ENCODE measurements at regions not wholly inside any gene's neighbourhood (a gene's known extent, or its start where the extent isn't known, plus 50 kb on each side); places are given as distances from the start of the nearest gene placed in this dataset.

- TF ChIP-seq MLX (CRISPR knock-in tag; IDR thresholded peaks at IDR 0.05) (no peak), ESRRA (CRISPR knock-in tag; IDR thresholded peaks at IDR 0.05; ENCODE audit: borderline replicate concordance) (no peak), NR3C1 (CRISPR knock-in tag; conservative IDR thresholded peaks at IDR 0.05; ENCODE audit: low read depth) (no peak), CBFB (CRISPR knock-in tag; IDR thresholded peaks at IDR 0.05; ENCODE audit: low read depth) (no peak), ZNF263 (CRISPR knock-in tag; IDR thresholded peaks at IDR 0.05; ENCODE audit: low read depth) (no peak), CREB1 (CRISPR knock-in tag; IDR thresholded peaks at IDR 0.05) (no peak), E2F1 (CRISPR knock-in tag; IDR thresholded peaks at IDR 0.05) (no peak)
- TF ChIP-seq, protein P1, sequence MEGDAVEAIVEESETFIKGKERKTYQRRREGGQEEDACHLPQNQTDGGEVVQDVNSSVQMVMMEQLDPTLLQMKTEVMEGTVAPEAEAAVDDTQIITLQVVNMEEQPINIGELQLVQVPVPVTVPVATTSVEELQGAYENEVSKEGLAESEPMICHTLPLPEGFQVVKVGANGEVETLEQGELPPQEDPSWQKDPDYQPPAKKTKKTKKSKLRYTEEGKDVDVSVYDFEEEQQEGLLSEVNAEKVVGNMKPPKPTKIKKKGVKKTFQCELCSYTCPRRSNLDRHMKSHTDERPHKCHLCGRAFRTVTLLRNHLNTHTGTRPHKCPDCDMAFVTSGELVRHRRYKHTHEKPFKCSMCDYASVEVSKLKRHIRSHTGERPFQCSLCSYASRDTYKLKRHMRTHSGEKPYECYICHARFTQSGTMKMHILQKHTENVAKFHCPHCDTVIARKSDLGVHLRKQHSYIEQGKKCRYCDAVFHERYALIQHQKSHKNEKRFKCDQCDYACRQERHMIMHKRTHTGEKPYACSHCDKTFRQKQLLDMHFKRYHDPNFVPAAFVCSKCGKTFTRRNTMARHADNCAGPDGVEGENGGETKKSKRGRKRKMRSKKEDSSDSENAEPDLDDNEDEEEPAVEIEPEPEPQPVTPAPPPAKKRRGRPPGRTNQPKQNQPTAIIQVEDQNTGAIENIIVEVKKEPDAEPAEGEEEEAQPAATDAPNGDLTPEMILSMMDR (IDR thresholded peaks at IDR 0.05) = no peak
- TF ChIP-seq, protein P2, sequence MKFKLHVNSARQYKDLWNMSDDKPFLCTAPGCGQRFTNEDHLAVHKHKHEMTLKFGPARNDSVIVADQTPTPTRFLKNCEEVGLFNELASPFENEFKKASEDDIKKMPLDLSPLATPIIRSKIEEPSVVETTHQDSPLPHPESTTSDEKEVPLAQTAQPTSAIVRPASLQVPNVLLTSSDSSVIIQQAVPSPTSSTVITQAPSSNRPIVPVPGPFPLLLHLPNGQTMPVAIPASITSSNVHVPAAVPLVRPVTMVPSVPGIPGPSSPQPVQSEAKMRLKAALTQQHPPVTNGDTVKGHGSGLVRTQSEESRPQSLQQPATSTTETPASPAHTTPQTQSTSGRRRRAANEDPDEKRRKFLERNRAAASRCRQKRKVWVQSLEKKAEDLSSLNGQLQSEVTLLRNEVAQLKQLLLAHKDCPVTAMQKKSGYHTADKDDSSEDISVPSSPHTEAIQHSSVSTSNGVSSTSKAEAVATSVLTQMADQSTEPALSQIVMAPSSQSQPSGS (CRISPR knock-in tag; IDR thresholded peaks at IDR 0.05; ENCODE audit: borderline replicate concordance, low read depth) = no peak
- TF ChIP-seq, protein P3, sequence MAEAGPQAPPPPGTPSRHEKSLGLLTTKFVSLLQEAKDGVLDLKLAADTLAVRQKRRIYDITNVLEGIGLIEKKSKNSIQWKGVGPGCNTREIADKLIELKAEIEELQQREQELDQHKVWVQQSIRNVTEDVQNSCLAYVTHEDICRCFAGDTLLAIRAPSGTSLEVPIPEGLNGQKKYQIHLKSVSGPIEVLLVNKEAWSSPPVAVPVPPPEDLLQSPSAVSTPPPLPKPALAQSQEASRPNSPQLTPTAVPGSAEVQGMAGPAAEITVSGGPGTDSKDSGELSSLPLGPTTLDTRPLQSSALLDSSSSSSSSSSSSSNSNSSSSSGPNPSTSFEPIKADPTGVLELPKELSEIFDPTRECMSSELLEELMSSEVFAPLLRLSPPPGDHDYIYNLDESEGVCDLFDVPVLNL (CRISPR knock-in tag; IDR thresholded peaks at IDR 0.05; ENCODE audit: borderline replicate concordance, low read depth) = no peak
Measured at GRCh38 chrX:40832723-40833122, 97.4 kb upstream of the MED14 start.
